ENCODE measurements at regions not wholly inside any gene's neighbourhood (a gene's known extent, or its start where the extent isn't known, plus 50 kb on each side); places are given as distances from the start of the nearest gene placed in this dataset.
A peak's percentile ranks its signal among the peaks of the same experiment; 100 is the strongest.

DNA sequence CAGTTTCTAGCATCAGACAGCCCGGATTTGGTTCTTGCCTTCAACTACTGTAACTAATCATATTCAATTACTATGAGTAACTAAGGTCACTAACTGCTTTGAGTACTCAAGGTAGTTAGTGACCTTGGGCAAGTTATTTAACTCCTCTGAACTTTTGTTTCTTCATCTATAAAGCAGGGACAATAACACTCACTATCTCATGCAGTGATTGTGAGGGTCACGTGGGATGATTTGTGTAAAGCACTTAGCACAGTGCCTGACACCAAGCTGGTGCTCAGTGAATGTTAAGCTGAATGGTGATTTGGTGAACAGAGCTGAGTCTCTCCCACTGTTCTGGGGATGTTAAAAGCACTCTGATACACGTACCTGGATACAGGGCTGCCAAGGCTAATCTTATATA, 171.3 kb upstream of the PLXNC1 start:
- TF ChIP-seq, protein P1, sequence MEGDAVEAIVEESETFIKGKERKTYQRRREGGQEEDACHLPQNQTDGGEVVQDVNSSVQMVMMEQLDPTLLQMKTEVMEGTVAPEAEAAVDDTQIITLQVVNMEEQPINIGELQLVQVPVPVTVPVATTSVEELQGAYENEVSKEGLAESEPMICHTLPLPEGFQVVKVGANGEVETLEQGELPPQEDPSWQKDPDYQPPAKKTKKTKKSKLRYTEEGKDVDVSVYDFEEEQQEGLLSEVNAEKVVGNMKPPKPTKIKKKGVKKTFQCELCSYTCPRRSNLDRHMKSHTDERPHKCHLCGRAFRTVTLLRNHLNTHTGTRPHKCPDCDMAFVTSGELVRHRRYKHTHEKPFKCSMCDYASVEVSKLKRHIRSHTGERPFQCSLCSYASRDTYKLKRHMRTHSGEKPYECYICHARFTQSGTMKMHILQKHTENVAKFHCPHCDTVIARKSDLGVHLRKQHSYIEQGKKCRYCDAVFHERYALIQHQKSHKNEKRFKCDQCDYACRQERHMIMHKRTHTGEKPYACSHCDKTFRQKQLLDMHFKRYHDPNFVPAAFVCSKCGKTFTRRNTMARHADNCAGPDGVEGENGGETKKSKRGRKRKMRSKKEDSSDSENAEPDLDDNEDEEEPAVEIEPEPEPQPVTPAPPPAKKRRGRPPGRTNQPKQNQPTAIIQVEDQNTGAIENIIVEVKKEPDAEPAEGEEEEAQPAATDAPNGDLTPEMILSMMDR (IDR thresholded peaks at IDR 0.05; ENCODE audit: low read length, missing control alignments), result no peak
- H3K4me3 ChIP-seq (replicated peaks; ENCODE audit: low read depth, low read length), result no peak overlapping the region
- no peak for DNase-seq (ENCODE audit: low read depth)

DNA sequence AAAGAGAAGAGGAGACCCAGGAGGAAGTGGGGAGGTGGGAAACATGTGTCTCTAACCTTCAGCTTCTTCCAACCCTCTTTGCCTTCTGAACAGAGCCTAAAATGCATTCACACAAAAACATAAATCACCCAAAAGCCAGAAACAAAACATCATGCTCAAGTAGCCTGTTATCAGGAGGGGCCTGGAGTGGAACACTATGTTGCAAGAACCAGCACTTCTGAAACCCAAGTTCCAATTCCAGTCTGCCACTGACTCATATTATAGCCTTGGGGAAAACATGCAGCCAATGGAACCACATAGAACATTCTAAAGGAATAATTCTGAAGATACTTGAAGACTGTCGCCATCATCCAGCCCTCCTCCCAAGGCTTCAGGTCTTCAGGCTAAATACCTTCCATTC, 169.8 kb upstream of the PLXNC1 start:
- DNase-seq (ENCODE audit: low read depth), result peak; percentile 86
- TF ChIP-seq, protein P1 (IDR thresholded peaks at IDR 0.05; ENCODE audit: low read length, missing control alignments), result no peak

DNA sequence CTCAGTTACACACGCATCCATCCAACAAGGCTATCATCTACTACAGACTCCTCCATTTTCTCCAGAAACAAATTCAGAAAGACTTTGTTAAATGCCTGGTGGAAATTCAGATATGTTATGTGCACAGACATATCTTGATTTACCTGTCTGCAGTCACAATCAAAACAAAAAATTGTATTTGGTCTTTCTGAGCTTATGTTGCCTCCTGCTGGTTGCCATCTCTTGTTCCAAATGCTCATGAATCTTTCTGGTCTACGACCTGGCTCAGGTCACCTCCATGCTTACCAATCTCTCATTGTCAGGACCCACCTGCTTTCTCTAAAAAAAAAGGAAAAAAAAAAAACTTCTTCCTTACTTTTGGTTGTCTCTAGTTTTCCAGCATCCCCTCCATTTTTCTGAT, 169.2 kb upstream of the PLXNC1 start:
- DNase-seq (ENCODE audit: low read depth), result peak; percentile 62
- H3K4me3 ChIP-seq (replicated peaks; ENCODE audit: low read depth, low read length), result no peak overlapping the region
- TF ChIP-seq, protein P1 (IDR thresholded peaks at IDR 0.05; ENCODE audit: low read length, missing control alignments), result peak; percentile 59

More for the DNA sequence above, 169.8 kb upstream of the PLXNC1 start:
- no peak overlapping the region for H3K4me3 ChIP-seq (replicated peaks; ENCODE audit: low read depth, low read length)

DNA sequence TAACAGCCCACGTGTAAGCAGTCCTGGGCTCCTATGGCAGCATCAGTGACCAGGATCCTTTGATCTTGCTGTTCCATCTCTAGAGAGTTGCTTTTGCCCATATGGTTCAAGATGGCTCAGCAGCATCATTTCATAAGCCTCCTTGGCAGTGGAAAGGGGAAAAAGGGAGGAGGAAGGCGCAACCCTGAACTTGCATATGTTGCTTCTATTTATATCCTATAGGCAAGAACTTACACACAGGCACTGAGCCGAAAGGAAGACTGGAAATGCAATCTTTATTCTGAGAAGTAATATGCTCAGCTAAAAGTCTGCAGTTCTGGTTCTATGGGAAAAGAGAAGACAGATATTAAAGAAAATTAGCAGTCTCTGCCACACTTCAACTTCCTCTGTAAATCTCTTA, 167.7 kb upstream of the PLXNC1 start:
- no peak overlapping the region for H3K4me3 ChIP-seq (replicated peaks; ENCODE audit: low read depth, low read length)
- no peak for DNase-seq (ENCODE audit: low read depth)
- TF ChIP-seq, protein P1 (IDR thresholded peaks at IDR 0.05; ENCODE audit: low read length, missing control alignments), result no peak

DNA sequence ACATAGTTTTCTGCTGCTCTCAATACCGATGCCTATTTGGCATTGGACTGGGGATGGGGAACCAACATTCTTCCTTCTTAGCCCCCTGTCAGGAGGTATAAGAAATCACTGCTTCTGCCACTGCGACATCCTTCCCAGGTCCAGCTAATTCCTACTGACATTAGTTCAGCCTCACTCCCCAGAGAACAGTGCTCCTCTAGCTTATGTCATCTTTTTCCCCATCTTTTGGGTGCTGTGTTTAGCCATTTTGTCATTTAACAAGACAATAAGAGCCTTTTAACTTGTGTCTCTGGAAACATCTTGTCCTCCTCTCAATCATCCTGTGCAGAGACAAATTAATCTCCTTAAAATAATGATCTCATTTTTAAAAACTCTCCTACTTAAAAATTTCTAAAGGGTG, 167.0 kb upstream of the PLXNC1 start:
- no peak for DNase-seq (ENCODE audit: low read depth)
- TF ChIP-seq, protein P1 (IDR thresholded peaks at IDR 0.05; ENCODE audit: low read length, missing control alignments), result no peak
- no peak overlapping the region for H3K4me3 ChIP-seq (replicated peaks; ENCODE audit: low read depth, low read length)

DNA sequence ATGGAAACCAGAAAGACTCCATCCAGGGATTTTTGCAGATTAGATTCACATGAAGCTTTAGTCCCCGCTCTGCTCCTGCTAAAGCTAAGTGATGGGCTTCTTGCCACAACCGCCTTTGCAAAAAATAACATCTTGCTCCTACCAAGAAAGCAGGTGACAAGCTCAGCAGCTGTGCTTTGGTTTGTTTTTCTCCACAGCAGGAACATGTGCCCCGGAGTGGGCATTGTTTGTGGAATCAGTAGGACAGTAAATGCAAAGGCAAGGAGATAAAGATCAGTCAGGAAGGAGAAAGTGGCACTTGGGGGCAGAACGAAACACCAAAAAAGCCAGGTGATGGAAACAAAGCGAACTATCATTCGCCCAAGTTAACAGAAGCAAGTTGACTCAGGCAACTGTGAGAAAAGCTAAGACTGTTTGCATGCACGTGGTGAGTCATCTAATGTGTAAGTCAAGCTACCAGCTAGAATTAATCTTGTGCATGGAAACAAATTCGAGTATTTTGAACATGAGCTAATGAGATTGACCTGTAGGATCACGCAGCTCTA, 165.5 kb upstream of the PLXNC1 start:
- no peak overlapping the region for H3K4me3 ChIP-seq (replicated peaks; ENCODE audit: low read depth, low read length)
- TF ChIP-seq, protein P1 (IDR thresholded peaks at IDR 0.05; ENCODE audit: low read length, missing control alignments), result no peak
- DNase-seq (ENCODE audit: low read depth), result peak; percentile 46

DNA sequence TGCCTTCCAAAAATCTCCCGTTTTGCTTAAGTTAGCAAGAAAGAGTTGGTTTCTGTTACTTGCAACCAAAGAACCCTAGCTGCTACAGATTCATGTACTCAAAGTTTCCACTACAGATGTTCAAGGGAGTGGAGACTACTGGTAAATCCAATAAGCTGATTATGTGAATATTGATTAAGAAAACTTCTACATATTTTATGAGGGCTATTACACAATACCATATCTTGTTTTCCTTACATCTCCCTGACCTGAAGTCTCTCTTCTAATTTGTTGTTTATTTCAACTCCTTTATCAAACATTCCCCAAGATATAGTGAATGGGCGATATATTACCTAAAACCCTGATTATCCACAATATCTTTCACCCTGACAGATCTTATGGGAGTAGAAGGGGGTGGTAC, 164.4 kb upstream of the PLXNC1 start:
- no peak overlapping the region for H3K4me3 ChIP-seq (replicated peaks; ENCODE audit: low read depth, low read length)
- TF ChIP-seq, protein P1 (IDR thresholded peaks at IDR 0.05; ENCODE audit: low read length, missing control alignments), result no peak
- no peak for DNase-seq (ENCODE audit: low read depth)
